ENCODE measurements at regions not wholly inside any gene's neighbourhood (a gene's known extent, or its start where the extent isn't known, plus 50 kb on each side); places are given as distances from the start of the nearest gene placed in this dataset.

GRCh38 chr2:157036726-157037125 lies 220.8 kb upstream of the GALNT5 start:
- TF ChIP-seq CTCF (CRISPR knock-in tag; IDR thresholded peaks at IDR 0.05) (no peak), SRSF9 (IDR thresholded peaks at IDR 0.05; ENCODE audit: borderline replicate concordance, insufficient read depth, low read depth, low read length, poor library complexity, severe bottlenecking) (no peak), SP1 (IDR thresholded peaks at IDR 0.05) (no peak), SP1 (CRISPR knock-in tag; IDR thresholded peaks at IDR 0.05) (no peak), FOXK2 (IDR thresholded peaks at IDR 0.05) (no peak)

Measured in HepG2 (cell line).